OCI-LY1 (cell line): ENCODE measurements at regions not wholly inside any gene's neighbourhood (a gene's known extent, or its start where the extent isn't known, plus 50 kb on each side); places are given as distances from the start of the nearest gene placed in this dataset.

ENCODE experiments used
- H2AFZ ChIP-seq: fragments of 200-600 bp; sonication (generic), shearing (Covaris generic); 2 replicates; pipeline ENCODE4 v1.6.0; 2014; ENCODE audit warnings: antibody characterized with exemption, mild to moderate bottlenecking, low read length
- H3F3A ChIP-seq: fragments of 200-600 bp; sonication (generic), shearing (Covaris generic); 2 replicates; pipeline ENCODE4 v1.6.0; 2014; ENCODE audit warnings: mild to moderate bottlenecking, antibody characterized with exemption, low read length, moderate library complexity; ENCODE audit not compliant: insufficient read depth
- H3K27ac ChIP-seq: fragments of 200-600 bp; sonication (generic); 2 replicates; pipeline ENCODE4 v1.5.1; 2014; ENCODE audit warnings: low read length, mixed run types, mild to moderate bottlenecking, low read depth; ENCODE audit not compliant: poor library complexity, severe bottlenecking
- H3K27me3 ChIP-seq: fragments of 200-600 bp; sonication (generic); 2 replicates; pipeline ENCODE4 v1.6.0; 2014; ENCODE audit warnings: antibody characterized with exemption, mild to moderate bottlenecking, low read length, moderate library complexity; ENCODE audit not compliant: insufficient read depth
- H3K36me3 ChIP-seq: fragments of 200-600 bp; sonication (generic); 2 replicates; pipeline ENCODE4 v1.6.1; 2014; ENCODE audit warnings: mild to moderate bottlenecking, antibody characterized with exemption, low read length, moderate library complexity, mixed read lengths; ENCODE audit not compliant: insufficient read depth
- H3K4me1 ChIP-seq: fragments of 200-600 bp; sonication (generic); 2 replicates; pipeline ENCODE4 v1.5.1; 2014; ENCODE audit warnings: mild to moderate bottlenecking, low read length, moderate library complexity; ENCODE audit not compliant: insufficient read depth, severe bottlenecking
- H3K4me2 ChIP-seq: fragments of 200-600 bp; sonication (generic), shearing (Covaris generic); 2 replicates; pipeline ENCODE4 v1.6.1; 2014; ENCODE audit warnings: low read length
- H3K4me3 ChIP-seq: fragments of 200-600 bp; sonication (generic); 2 replicates; pipeline ENCODE4 v1.5.1; 2014; ENCODE audit warnings: low read length, low read depth, mild to moderate bottlenecking, mixed read lengths; ENCODE audit not compliant: poor library complexity, severe bottlenecking
- H3K79me2 ChIP-seq: fragments of 200-600 bp; shearing (Covaris generic); 2 replicates; pipeline ENCODE4 v1.6.1; 2016; ENCODE audit warnings: mixed run types, low read length, mixed read lengths; ENCODE audit not compliant: insufficient read depth
- H3K9ac ChIP-seq: fragments of 200-600 bp; sonication (generic), shearing (Covaris generic); 2 replicates; pipeline ENCODE4 v1.6.1; 2014; ENCODE audit warnings: mild to moderate bottlenecking, low read length, mixed read lengths
- H3K9me2 ChIP-seq: fragments of 200-600 bp; sonication (generic), shearing (Covaris generic); 2 replicates; pipeline ENCODE4 v1.6.1; 2014; ENCODE audit warnings: low read depth, mild to moderate bottlenecking, low read length, mixed read lengths
- H3K9me3 ChIP-seq: fragments of 200-600 bp; shearing (Covaris generic); 2 replicates; pipeline ENCODE4 v1.6.1; 2014; ENCODE audit warnings: low read length, mixed read lengths
- H4K20me1 ChIP-seq: fragments of 200-600 bp; sonication (generic), shearing (Covaris generic); 2 replicates; pipeline ENCODE4 v1.6.0; 2016; ENCODE audit warnings: mild to moderate bottlenecking, low read length; ENCODE audit not compliant: insufficient read depth
- EZH2 ChIP-seq: fragments of 200-600 bp; sonication (generic), shearing (Covaris generic); IDR thresholded peaks from 2 replicates; pipeline ENCODE4 v1.8.0; 2017; ENCODE audit warnings: borderline replicate concordance, mixed run types, mild to moderate bottlenecking, antibody characterized with exemption, low read length, moderate library complexity, mixed read lengths
- TF ChIP-seq, protein P1 (sequence below): fragments of 200-600 bp; sonication (generic), shearing (Covaris generic); IDR thresholded peaks from 2 replicates; pipeline ENCODE4 v1.5.1; 2017; ENCODE audit warnings: mild to moderate bottlenecking, antibody characterized with exemption, low read length, moderate library complexity, mixed read lengths

DNA sequence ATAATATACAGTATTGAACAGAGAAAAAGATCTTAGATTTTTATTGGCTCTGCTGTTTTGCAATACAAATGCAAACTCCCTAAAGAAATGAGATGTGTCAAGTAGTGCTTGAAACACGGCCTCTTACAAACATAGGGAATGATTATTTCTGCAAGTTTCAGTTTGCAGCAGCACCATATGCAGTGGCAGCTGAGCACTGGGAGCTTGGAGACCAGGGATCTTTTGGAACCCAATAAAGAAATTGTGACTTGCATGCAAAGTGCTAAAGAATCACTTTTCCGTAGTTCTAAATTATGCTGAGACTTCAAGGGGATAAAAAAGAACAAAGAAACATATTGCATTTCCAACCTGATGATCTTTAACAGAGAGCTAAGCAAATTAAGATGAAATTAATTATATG lies 674.6 kb upstream of the ZNF608 start:
- Histone ChIP-seq H3K36me3 (no peaks in the 10 kb centered on the region), H3K9me3 (no peaks in the 10 kb centered on the region), H3K79me2 (no peaks in the 10 kb centered on the region), H3K4me3 (no peak overlapping the region), H2AFZ (no peak overlapping the region), H3F3A (no peaks in the 10 kb centered on the region), H3K27ac (no peak overlapping the region), H4K20me1 (no peaks in the 10 kb centered on the region), H3K9me2 (no peaks in the 10 kb centered on the region), H3K27me3 (no peaks in the 10 kb centered on the region), H3K4me2 (no peak overlapping the region), H3K9ac (no peak overlapping the region), H3K4me1 (no peaks in the 10 kb centered on the region)
- TF ChIP-seq EZH2, result no peak
- TF ChIP-seq, protein P1, sequence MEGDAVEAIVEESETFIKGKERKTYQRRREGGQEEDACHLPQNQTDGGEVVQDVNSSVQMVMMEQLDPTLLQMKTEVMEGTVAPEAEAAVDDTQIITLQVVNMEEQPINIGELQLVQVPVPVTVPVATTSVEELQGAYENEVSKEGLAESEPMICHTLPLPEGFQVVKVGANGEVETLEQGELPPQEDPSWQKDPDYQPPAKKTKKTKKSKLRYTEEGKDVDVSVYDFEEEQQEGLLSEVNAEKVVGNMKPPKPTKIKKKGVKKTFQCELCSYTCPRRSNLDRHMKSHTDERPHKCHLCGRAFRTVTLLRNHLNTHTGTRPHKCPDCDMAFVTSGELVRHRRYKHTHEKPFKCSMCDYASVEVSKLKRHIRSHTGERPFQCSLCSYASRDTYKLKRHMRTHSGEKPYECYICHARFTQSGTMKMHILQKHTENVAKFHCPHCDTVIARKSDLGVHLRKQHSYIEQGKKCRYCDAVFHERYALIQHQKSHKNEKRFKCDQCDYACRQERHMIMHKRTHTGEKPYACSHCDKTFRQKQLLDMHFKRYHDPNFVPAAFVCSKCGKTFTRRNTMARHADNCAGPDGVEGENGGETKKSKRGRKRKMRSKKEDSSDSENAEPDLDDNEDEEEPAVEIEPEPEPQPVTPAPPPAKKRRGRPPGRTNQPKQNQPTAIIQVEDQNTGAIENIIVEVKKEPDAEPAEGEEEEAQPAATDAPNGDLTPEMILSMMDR, result no peak

DNA sequence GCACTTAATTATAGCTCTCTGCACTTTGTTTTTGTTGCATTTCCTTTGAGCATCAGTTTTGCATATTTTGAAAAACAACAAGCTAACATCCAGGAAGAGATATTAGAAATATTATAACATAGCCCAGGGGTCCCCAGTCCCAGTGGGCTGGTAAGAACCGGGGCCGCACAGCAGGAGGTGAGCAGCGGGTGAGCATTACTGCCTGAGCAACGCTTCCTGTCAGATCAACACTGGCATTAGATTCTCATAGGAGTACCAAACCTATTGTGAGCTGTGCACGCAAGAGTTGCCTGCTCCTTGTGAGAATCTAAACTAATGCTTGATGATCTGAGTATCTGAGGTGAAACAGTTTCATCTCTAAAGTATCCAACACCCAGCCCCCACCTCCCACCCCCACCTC lies 675.9 kb upstream of the ZNF608 start:
- Histone ChIP-seq H3K79me2 (no peaks in the 10 kb centered on the region), H3K9ac (no peak overlapping the region), H2AFZ (no peak overlapping the region), H3K4me1 (no peaks in the 10 kb centered on the region), H3K4me2 (no peak overlapping the region), H3K9me2 (no peaks in the 10 kb centered on the region), H3K27me3 (no peaks in the 10 kb centered on the region), H3K4me3 (no peak overlapping the region), H3K27ac (no peak overlapping the region), H3K9me3 (no peaks in the 10 kb centered on the region), H3K36me3 (no peaks in the 10 kb centered on the region), H3F3A (no peaks in the 10 kb centered on the region), H4K20me1 (no peaks in the 10 kb centered on the region)
- TF ChIP-seq, protein P1, result no peak
- no peak for TF ChIP-seq EZH2

- Histone ChIP-seq H3K79me2 (no peaks in the 10 kb centered on the region), H3K4me2 (no peak overlapping the region), H3K9ac (no peak overlapping the region), H3K27ac (no peak overlapping the region), H3K4me3 (no peak overlapping the region), H3K9me2 (no peaks in the 10 kb centered on the region), H3F3A (no peaks in the 10 kb centered on the region), H3K4me1 (no peaks in the 10 kb centered on the region), H3K36me3 (no peaks in the 10 kb centered on the region), H2AFZ (no peak overlapping the region), H3K9me3 (no peaks in the 10 kb centered on the region), H4K20me1 (no peaks in the 10 kb centered on the region), H3K27me3 (no peaks in the 10 kb centered on the region)
- no peak for TF ChIP-seq EZH2
- TF ChIP-seq, protein P1, result no peak
These were observed 678.1 kb upstream of the ZNF608 start for GRCh38 chr5:125424402-125425141.
